GM19324 (cell line): ENCODE measurements at regions not wholly inside any gene's neighbourhood (a gene's known extent, or its start where the extent isn't known, plus 50 kb on each side); places are given as distances from the start of the nearest gene placed in this dataset.

ENCODE experiments used
- ATAC-seq: cut with Tn5 transposase; IDR thresholded peaks from one replicate; pipeline ENCODE4 v1.9.1; 2021; ENCODE audit warnings: mild to moderate bottlenecking, moderate library complexity; ENCODE audit not compliant: unreplicated experiment, low FRiP score

DNA sequence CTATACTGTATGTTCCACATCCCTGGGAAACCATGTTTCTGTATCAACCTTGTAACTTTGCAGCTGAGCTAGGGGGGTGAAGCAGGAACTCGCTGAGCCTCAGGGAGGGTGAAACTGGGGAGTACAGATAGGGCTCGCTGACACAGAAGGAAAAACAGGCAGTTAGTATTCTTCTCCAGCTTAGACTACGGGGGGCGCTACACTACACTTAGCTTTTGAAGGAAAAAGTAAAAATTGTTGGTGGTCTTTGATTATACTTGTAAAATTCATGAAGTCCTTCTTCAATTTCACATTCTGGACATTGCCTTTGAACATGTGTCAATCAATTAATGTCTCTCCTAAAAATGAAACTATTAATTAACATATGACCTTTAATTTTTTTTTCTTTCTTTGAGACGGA is 73.5 kb upstream of the RGMA start:
- ATAC-seq = no peak

DNA sequence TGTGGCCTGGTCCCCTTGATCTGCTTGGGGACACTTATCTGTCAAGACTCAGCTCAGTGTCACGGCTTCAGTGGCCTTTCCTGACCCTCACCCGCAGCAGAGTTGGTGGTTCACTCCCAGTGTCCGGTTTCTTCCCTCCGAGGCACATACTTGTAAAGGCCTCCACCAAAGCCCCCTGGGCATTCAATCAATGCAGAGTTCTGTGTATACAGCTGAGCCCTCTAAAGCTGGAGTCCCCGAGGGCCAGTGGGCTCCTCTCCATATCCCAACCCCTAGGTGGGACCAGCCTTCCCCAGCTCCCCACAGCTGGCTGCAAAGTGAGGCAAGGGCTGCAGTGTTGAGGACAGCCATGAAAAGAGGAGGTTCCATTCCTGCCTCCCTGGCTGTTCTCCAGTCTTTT is 70.9 kb upstream of the RGMA start:
- no peak for ATAC-seq

DNA sequence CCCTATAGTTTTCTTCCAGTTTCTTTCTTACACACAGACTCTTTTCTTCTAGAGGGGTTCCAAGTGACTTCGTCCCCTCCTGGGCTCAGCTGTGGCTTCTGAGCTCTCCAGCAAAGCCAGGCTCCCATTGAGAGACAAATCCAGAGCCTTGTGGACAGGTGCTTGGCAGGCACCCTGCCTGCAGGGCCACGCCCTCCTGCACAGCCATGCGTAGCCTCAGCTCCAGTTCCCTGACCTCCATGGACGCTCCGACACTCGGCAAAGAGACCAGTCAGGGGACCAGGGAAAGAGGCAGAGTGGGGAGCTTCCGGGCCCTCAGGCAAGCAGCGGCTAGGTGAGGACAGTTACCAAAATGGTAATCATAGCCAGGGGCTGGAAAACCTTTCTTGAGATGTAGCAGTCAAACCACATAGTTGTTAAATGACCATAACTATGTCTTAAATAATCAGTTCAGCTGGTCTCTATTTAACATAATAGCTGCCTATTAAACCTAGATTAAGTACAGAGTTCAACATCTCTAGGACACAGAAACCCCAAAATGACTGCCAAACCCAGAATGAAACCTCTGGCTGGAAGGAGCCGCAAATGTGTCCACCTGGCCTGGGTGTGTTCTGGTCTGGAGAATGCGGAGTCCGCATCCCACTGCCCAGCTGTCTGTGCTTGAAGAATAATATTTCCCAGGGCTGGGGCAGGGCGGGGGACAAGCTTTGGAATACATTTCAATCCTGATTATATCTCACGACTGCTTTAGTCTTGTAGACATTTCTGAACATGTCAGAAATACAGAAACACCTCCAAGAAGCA is 69.3 kb upstream of the RGMA start:
- no peak for ATAC-seq

DNA sequence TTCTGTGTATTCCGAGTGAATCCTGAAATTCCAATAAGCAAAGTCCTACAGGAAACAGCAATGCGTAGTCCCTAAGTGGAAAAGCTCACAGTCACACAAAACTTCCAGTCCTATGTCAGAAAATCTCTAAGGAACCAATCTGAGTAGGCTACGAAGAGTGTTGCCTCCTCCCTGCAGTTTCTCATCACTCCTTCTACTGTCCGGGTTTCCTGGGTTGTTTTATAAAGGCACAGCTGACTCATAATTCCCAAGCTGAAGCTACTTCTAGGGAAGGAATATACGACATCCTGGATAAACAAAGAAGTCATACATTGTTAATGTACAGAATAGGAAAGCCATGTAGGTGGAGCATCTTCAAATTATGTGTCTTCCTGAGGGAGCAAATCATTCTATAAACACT is 65.7 kb upstream of the RGMA start:
- ATAC-seq = no peak

DNA sequence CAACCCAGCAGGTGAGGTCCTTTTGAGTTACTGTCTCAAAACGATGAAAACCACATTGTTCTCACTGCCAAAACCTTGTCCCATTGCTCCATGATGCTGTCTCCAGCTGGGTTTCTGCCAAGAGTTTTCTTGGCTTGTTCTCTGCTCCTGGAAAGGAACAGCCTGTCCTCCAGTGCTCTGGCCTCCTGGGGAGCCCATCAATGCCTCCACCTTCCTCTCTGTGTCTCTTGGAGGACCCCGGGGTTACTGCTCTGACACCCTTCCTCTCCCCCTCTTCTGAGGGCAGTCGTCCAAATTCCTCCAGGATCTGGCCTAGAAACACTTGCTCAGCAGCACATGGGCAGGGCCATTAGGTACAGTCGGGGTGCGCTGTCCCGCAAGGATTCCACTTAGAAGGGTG is 63.9 kb upstream of the RGMA start:
- no peak for ATAC-seq

DNA sequence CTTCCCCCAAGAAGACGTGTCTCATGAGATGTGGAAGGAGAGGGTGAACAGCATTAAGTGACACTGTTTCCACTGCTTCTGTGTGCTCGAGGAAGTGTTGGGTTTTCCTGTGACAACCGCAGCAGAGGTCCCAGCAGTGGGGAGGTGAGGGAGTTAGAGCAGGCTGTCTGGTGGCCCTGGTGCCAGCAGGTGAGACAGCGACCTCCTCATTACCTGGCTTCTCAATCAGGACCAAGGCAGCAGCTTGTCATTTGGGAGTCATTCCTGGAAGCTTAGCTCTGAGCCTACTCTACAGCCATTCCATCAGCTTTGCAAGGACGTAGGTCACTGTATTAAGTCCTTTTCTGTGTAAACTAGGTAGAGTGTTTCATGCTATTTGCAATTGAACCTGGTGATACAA is 63.3 kb upstream of the RGMA start:
- ATAC-seq = no peak

DNA sequence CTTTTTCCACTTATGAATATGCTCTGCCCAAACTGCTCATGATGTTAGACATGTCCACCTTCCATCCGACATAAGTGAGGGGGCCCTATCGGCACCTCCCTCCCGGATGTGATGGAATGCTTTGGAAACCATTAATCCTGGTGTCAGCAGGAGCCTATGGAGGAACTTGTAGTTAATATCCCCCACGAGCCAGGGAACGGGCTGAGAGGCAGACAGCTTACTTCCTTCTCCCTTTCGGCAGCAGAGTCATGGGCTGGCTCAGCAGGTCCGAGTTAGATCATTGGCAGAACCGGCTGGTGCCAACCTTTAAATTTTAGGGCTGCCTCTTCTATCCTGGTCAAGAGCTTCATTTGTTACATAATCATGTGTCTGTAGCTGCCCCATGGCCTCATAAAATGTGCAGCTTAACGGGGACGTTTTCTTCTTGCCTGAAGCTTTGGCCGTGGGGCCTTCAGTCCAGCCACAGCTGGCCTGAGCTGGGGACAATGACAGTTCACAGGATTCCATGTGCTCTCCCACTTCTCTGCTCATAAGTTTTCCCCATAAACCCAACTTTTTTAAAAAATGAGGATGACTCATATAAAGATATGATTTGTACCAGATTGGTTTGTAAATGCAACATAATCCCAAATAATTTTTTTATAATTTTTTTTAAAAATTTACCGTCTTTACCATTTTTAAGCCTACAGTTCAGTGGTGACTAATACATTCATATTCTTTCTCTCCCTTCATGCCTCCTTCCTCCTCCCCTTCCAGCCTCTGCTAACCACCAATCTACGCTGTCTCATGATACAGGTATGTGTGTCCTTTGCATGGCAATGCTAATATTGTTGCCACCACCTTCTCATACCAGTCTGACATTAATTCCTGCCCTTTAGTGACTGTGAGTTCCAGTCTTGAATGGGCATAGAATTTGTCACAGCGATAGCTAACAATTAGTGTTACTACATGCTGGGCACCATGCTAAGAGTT is 62.2 kb upstream of the RGMA start:
- ATAC-seq = no peak

DNA sequence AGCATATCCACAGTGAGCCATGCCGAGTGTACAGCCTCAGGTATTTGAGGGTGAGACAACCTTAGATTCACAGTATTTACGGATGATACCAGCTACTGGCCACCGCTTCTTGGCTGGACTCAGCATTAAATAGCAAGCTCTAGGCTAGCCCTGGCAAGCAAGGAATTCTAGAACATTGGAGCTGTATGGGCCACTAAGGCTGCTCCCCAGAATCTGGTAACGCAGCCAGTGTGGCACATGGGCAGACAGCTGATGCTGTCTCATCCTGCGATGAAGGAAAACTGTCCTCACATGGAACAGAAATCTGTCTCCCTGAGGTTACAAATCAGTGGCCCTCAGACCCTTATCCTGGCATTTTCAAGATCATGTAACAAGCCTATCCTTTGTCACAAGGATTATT is 57.6 kb upstream of the RGMA start:
- no peak for ATAC-seq

DNA sequence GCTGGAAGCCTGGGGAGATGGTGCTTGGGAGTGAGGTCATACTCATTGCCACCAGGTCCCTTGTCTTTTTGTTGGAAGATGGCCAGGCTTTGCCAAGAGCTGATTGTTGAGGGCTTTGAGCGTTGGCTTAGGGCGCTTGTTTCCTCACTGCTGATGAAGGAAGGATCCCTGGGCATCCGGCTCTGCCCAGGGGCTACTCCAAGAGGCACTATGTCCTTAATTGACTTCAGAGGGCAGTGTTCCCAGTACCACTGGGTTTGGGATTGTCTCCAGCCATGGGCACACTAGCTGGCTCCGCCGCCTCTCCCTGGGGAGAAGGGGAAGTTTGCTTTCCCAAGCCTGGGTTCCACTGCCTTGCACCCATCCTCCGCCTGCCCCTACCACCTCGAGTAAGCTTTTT is 57.2 kb upstream of the RGMA start:
- no peak for ATAC-seq

DNA sequence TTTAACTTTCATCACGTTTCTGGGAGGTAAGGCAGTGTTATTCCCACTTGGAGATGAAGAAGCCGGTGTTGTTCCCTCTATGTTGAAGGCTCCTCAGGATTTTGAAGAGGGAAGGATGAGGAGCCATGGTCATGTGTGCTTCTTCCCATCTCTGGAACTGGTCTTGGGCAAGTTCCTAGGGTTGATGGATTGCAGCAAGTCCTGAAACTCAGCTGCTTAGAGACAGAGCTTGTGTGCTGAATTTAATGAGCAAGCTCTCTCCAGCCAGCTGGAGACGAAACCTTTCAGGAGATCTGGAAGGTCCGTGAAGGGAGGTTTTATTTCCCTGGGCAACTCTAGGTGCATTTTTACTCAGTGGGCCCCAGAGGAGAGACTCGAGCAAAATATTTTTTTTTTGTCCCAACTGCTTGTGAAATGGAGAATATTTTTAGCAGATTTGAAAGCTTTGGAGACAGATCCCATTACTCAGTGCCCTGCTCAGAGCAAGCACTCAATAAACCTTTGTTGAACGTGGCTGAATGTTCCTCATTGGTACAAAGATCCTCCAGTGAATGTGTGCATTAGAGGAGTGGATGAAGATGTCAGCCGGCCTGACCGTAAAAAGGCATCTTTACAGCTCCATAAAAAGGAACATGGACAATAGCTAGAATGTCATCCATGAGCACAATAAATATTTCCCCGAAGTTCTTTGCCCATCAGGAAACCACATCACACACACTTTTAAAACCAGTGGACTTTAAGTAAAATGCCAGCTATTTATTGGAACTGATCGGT is 55.6 kb upstream of the RGMA start:
- no peak for ATAC-seq

DNA sequence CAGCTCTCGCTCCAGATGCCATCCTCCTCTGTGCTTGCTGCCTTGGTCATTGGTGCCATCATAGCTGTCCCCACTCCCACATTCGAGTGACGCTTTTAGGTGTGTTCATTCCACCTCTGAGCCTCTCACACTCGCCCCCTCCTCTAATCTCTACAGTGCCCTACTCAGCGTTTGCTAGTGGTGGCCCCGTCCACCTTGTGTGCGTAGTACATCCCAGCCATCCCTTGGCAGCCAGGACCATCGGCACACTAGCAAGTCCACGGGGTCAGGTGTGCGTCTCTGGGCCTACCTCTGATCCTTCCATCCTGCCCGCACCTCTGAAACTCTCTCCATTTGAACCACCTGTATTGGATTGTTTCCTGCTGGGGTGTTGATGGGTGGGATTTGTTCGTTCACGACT is 54.2 kb upstream of the RGMA start:
- ATAC-seq = no peak

DNA sequence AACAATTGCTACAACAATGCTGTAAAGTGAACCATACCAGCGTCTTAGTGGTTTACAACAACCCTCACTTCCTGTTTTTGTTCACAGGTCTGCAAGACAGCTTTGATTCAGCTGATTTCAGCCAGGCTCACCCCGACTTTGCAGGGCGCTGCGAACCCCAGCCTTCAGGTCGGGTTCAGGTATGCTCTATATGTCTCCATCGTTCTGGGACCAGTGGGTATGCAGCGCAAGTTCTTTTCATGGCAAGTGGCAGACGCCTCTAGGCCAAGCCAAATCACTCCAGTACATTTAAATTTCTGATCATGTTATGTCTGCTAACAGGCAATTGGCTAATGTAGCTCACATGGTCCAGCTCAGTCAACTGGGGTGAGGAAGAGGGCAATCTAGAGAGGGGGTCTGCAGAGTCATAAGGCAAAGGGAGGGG is 52.4 kb upstream of the RGMA start:
- no peak for ATAC-seq

DNA sequence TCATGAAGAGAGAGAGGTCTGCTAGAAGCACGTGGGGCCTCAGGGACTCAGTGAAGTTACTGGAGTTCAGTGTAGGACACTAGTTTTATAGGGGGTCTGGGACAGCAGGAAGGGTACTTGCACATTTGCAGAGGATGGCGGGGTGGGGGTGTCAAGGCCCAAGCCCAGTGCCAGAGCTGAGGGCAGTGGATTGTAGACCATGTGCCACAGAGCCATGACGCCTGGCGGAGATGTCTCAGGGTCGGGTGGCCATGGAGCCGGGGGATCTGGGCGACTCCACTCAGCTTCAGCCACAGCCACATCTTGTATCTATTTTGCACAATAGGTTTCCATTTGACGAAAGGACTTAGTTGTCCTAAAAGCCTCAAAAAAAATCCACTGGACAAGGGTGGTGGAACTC is 50.4 kb upstream of the RGMA start:
- no peak for ATAC-seq

DNA sequence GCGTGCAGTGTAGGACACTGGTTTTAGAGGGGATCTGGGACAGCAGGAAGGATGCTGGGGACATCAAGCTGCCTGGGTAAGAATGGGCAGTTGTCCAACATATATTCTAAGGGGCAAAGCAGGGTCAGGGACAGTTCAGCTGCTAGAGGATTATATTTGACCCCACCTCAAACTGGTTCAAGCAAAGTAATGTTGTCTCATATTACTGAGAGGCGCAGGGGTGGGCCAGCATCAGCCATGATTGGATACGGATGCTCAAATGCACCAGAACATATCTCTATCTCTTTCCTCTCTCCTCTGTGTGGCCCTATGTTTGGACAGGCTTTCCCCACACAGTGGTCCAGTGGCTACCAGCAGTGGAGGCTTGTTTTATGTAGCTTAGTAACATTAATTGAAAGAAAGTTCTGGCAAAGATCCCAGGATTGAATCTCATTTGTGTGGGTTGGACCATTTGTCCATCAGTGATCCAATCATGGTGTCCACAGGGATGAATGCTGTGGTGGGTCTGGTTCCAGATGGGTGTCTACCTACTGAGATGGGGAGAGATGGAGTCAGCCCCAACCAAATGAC is 49.8 kb upstream of the RGMA start:
- no peak for ATAC-seq
